ENCODE measurements at regions not wholly inside any gene's neighbourhood (a gene's known extent, or its start where the extent isn't known, plus 50 kb on each side); places are given as distances from the start of the nearest gene placed in this dataset.

DNA sequence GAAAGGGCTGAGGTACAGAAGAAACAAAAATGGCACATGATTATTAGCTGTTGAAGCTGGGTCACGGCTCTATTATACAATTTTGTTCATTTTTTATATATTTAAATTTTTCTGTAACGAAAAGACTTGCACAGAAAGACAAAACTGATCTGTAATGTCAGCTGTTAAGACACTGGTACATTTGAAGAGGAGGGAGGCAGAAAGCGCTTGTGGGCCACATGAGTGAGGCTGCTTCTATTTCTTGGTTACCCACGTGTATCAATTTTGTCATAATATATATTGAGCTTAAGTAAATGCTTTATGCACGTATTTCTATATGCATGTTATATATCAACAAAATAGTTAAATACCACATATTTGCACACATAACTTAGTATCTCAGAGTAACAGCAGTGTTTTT lies 151.8 kb upstream of the KCNJ18 start:
- TF ChIP-seq SREBF1 (IDR thresholded peaks at IDR 0.05; ENCODE audit: borderline replicate concordance, low read depth, low read length) (no peak), SNIP1 (IDR thresholded peaks at IDR 0.05; ENCODE audit: low read depth) (no peak)
